GM12891 (cell line): ENCODE measurements at regions not wholly inside any gene's neighbourhood (a gene's known extent, or its start where the extent isn't known, plus 50 kb on each side); places are given as distances from the start of the nearest gene placed in this dataset.

ENCODE experiments used
- POLR2A ChIP-seq: IDR thresholded peaks from 2 replicates; pipeline ENCODE4 v1.6.1; 2011; ENCODE audit warnings: low read depth, low read length, control low read depth
- POLR2AphosphoS5 ChIP-seq: IDR thresholded peaks from 2 replicates; pipeline ENCODE4 v1.6.1; 2011; ENCODE audit warnings: low read depth, low read length, control low read depth
- POU2F2 ChIP-seq: IDR thresholded peaks from 2 replicates; pipeline ENCODE4 v1.6.1; 2011; ENCODE audit warnings: low read depth, mild to moderate bottlenecking, control low read depth, low read length, moderate library complexity
- SPI1 ChIP-seq: IDR thresholded peaks from 2 replicates; pipeline ENCODE4 v1.6.1; 2011; ENCODE audit warnings: low read depth, low read length, control low read depth
- TAF1 ChIP-seq: IDR thresholded peaks from 2 replicates; pipeline ENCODE4 v1.6.1; 2011; ENCODE audit warnings: low read depth, low read length, control low read depth

DNA sequence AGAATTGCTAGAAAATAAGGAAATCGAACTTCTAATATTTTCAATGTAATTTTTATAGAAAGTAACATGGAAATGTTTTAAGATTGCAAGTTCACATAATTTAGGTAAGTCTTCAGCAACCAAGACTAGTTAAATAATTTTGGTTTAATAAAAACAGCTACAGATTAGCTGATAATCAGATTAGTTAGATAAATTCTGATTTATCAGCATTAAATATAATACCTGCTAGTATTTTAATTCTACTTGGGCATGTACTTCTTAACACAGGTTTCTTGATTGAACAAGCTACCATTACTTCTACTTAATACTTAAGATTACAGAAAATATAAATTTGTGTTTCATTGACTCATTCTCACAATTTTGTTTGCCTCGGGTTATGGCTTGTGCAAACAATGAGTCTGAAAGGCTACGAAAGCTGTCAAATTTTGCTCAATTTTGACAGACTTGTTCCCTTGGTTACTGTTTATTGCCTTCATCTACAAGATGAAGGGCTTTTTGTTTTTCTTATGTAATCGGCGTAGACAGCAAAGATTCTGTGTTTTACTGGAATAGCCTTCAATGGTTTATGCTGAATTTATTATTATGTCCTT is 116.1 kb upstream of the NUDT4 start:
- TF ChIP-seq POLR2AphosphoS5 (no peak), POLR2A (no peak), TAF1 (no peak), POU2F2 (no peak), SPI1 (no peak)
